ENCODE measurements at regions not wholly inside any gene's neighbourhood (a gene's known extent, or its start where the extent isn't known, plus 50 kb on each side); places are given as distances from the start of the nearest gene placed in this dataset.

DNA sequence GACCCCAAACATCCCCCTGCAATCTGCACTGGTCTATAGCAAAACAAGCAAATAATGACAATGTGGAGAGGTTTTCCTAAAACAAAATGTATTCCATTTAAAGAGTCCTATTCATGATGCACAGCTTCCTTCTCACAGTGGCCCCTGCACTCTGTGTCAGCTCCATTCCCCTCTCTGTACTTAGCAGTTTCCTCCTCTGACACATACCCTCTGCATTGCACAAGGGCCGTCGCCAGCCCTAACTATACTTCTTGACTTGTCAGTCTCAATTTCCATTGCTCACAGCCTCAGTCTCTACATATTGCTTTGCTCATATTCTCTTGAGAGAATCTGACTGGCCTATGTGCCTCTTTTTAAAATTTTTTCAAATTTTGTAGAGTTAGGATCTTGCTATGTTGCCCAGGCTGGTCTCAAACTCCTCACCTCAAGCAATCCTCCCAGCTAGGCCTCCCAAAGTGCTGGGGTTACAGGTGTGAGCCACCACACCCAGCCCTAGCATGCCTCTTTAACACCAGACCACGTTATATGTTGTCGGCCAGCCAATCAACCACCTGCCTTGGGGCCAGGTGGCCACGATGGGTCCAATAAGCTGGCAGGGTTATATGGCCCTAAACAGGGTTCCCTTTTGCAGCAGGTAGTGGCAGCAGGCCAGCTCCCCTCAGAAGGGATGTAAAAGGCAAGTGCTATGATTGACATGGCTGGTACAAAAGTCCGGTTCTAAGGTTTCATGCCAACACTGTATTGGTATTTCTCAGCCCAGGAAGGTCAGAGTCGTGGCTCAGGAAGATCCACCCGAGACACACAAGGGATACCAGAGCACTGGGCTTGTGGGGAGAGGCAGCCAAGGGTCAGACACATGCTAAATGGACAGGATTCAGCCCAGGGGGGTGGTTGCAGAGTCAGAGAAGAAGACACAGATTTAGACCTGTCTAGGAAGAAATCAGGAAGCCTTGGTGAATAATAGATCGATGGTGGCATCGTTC is 59.0 kb upstream of the SMAD3 start:
- TF ChIP-seq, protein P1, sequence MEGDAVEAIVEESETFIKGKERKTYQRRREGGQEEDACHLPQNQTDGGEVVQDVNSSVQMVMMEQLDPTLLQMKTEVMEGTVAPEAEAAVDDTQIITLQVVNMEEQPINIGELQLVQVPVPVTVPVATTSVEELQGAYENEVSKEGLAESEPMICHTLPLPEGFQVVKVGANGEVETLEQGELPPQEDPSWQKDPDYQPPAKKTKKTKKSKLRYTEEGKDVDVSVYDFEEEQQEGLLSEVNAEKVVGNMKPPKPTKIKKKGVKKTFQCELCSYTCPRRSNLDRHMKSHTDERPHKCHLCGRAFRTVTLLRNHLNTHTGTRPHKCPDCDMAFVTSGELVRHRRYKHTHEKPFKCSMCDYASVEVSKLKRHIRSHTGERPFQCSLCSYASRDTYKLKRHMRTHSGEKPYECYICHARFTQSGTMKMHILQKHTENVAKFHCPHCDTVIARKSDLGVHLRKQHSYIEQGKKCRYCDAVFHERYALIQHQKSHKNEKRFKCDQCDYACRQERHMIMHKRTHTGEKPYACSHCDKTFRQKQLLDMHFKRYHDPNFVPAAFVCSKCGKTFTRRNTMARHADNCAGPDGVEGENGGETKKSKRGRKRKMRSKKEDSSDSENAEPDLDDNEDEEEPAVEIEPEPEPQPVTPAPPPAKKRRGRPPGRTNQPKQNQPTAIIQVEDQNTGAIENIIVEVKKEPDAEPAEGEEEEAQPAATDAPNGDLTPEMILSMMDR (IDR thresholded peaks at IDR 0.05), result no peak
- TF ChIP-seq POLR2A (IDR thresholded peaks at IDR 0.05), result no peak
- TF ChIP-seq POLR2AphosphoS5 (IDR thresholded peaks at IDR 0.05), result no peak

Measured in prostate gland (tissue), 2 donors.